Caco-2 (cell line): ENCODE measurements at regions not wholly inside any gene's neighbourhood (a gene's known extent, or its start where the extent isn't known, plus 50 kb on each side); places are given as distances from the start of the nearest gene placed in this dataset.

Experiments
- BruUV-seq: library from RNA; stranded (reverse); fragments of 400-500 nt; replicated peaks from 2 replicates; lab custom pipeline; 2021; lab: Mats Ljungman, UMichigan
- CTCF ChIA-PET: fragments of 300-600 bp; sonication (Branson Sonifier 250); formaldehyde crosslinking; loops from one replicate; lab custom pipeline; 2022; ENCODE audit warnings: antibody characterized with exemption; lab: Charles Lee
- POLR2A ChIA-PET: fragments of 300-600 bp; sonication (Branson Sonifier 250); formaldehyde crosslinking; loops from one replicate; lab custom pipeline; 2022; ENCODE audit warnings: antibody characterized with exemption; lab: Charles Lee
- DNase-seq, 2 experiments: peaks; one replicate each; pipeline versions ENCODE4 v3.0.0 to v3.0.0-alpha.2; 2020 to 2022
- H3K27me3 ChIP-seq: replicated peaks from 2 replicates; pipeline ENCODE4 v1.6.0; 2011; ENCODE audit warnings: low read length; ENCODE audit not compliant: control insufficient read depth, insufficient read depth
- H3K36me3 ChIP-seq: 2 replicates; pipeline ENCODE4 v1.5.1; 2011; ENCODE audit warnings: low read length; ENCODE audit not compliant: control insufficient read depth, insufficient read depth
- H3K4me1 ChIP-seq: fragments of 250-450 bp; sonication (Bioruptor Pico); 2 replicates; pipeline ENCODE4 v1.5.1; 2020; ENCODE audit warnings: mild to moderate bottlenecking
- H3K4me3 ChIP-seq: 2 replicates; pipeline ENCODE4 v1.5.1; 2011; ENCODE audit warnings: low read depth, mild to moderate bottlenecking, control low read depth, low read length
- H3K9me3 ChIP-seq: fragments of 250-450 bp; sonication (Bioruptor Pico); 2 replicates; pipeline ENCODE4 v1.5.1; 2020; ENCODE audit warnings: mild to moderate bottlenecking, moderate library complexity
- H3K27ac Mint-ChIP-seq: one replicate; pipeline ENCODE4 v1.8.0; 2022; ENCODE audit warnings: mixed read lengths; ENCODE audit not compliant: unreplicated experiment
- H3K27me3 Mint-ChIP-seq: one replicate; pipeline ENCODE4 v1.8.0; 2022; ENCODE audit warnings: mixed read lengths; ENCODE audit not compliant: insufficient read depth, unreplicated experiment
- H3K36me3 Mint-ChIP-seq: one replicate; pipeline ENCODE4 v1.8.0; 2022; ENCODE audit warnings: mild to moderate bottlenecking, mixed read lengths; ENCODE audit not compliant: insufficient read depth, unreplicated experiment
- H3K4me1 Mint-ChIP-seq: one replicate; pipeline ENCODE4 v1.8.0; 2022; ENCODE audit warnings: low read depth, mixed read lengths; ENCODE audit not compliant: unreplicated experiment
- H3K4me3 Mint-ChIP-seq: one replicate; pipeline ENCODE4 v1.8.0; 2022; ENCODE audit warnings: mild to moderate bottlenecking, moderate library complexity, mixed read lengths; ENCODE audit not compliant: unreplicated experiment
- H3K9me3 Mint-ChIP-seq: one replicate; pipeline ENCODE4 v1.8.0; 2022; ENCODE audit warnings: mixed read lengths; ENCODE audit not compliant: unreplicated experiment
- CTCF ChIP-seq, 2 experiments: fragments of 200-600 bp in 1 of 2; IDR thresholded peaks; 1 replicate in 1 of 2; 2 replicates in 1 of 2; pipeline versions ENCODE4 v1.5.1 to v1.8.0; 2011 to 2022; ENCODE audit warnings: antibody characterized with exemption in 1 of 2, control low read depth in 1 of 2, inconsistent platforms in 1 of 2, low read depth in 1 of 2, low read length in 1 of 2, mild to moderate bottlenecking in 1 of 2, moderate library complexity in 1 of 2; ENCODE audit not compliant: insufficient read depth in 1 of 2, severe bottlenecking in 1 of 2, unreplicated experiment in 1 of 2
- intact Hi-C: fragments of 100-400 bp; cut with micrococcal nuclease; formaldehyde crosslinking; loops from one replicate; pipeline ENCODE4 v1.10.0; 2022; ENCODE audit not compliant: unreplicated experiment

DNA sequence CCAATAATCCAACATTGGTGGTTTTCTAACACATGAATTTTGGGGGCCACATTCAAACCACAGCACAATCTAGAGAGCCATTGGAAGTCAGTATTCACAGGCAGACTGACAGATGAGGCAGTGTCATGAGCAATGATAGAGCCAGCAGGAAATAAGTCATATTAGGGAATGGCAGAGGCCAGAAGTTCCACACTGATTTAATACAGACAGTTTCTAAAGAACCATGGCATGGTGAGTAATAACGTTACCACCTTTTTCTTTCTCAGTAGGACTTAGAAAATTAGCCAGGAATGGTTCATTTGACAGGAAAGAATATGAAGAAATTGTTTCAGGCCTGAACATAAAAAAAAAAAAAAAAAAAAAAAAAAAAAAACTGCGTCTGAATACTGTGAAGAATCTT lies 210.3 kb downstream of the GPAM start:
- Histone ChIP-seq H3K4me3 (no peak overlapping the region), H3K27me3 (no peaks in the 10 kb centered on the region; the same call in 1 of the 2 replicates), H3K9me3 (no peaks in the 10 kb centered on the region), H3K36me3 (no peaks in the 10 kb centered on the region), H3K4me1 (no peaks in the 10 kb centered on the region)
- CTCF ChIA-PET: no interaction called here
- Mint-ChIP-seq H3K4me1 (no peaks in the 10 kb centered on the region), H3K27me3 (peaks cover 5% of the 10 kb centered on the region), H3K9me3 (no peaks in the 10 kb centered on the region), H3K27ac (no peak overlapping the region), H3K4me3 (no peak overlapping the region), H3K36me3 (no peaks in the 10 kb centered on the region)
- no peak for DNase-seq
- no TSS peak for BruUV-seq
- POLR2A ChIA-PET: no interaction called here
- intact Hi-C loops: no loop called here
- no peak for TF ChIP-seq CTCF (IDR thresholded peaks at IDR 0.05; ENCODE audit: insufficient read depth in 1 of 2, low read depth in 1 of 2, low read length in 1 of 2, severe bottlenecking in 1 of 2, unreplicated experiment in 1 of 2)

GRCh38 chr10:111973826-111974225 lies 209.7 kb downstream of the GPAM start:
- no TSS peak for BruUV-seq
- Mint-ChIP-seq H3K4me1 (no peaks in the 10 kb centered on the region), H3K27me3 (peaks cover 3% of the 10 kb centered on the region), H3K36me3 (no peaks in the 10 kb centered on the region), H3K27ac (no peak overlapping the region), H3K9me3 (no peaks in the 10 kb centered on the region), H3K4me3 (no peak overlapping the region)
- Histone ChIP-seq H3K36me3 (no peaks in the 10 kb centered on the region), H3K4me3 (no peak overlapping the region), H3K4me1 (no peaks in the 10 kb centered on the region), H3K27me3 (no peaks in the 10 kb centered on the region; the same call in 1 of the 2 replicates), H3K9me3 (no peaks in the 10 kb centered on the region)
- no peak for TF ChIP-seq CTCF (IDR thresholded peaks at IDR 0.05; ENCODE audit: insufficient read depth in 1 of 2, low read depth in 1 of 2, low read length in 1 of 2, severe bottlenecking in 1 of 2, unreplicated experiment in 1 of 2)
- ChIA-PET POLR2A (no interaction called here), CTCF (no interaction called here)
- DNase-seq: no peak
- intact Hi-C loops: no loop called here

- Histone ChIP-seq H3K36me3 (no peaks in the 10 kb centered on the region), H3K4me1 (no peaks in the 10 kb centered on the region), H3K4me3 (no peak overlapping the region), H3K9me3 (no peaks in the 10 kb centered on the region), H3K27me3 (no peaks in the 10 kb centered on the region; the same call in 1 of the 2 replicates)
- Mint-ChIP-seq H3K36me3 (no peaks in the 10 kb centered on the region), H3K4me1 (no peaks in the 10 kb centered on the region), H3K27ac (no peak overlapping the region), H3K4me3 (no peak overlapping the region), H3K9me3 (no peaks in the 10 kb centered on the region), H3K27me3 (peaks cover 7% of the 10 kb centered on the region)
- DNase-seq: no peak
- intact Hi-C loops: no loop called here
- ChIA-PET POLR2A (no interaction called here), CTCF (no interaction called here)
- no peak for TF ChIP-seq CTCF (IDR thresholded peaks at IDR 0.05; ENCODE audit: insufficient read depth in 1 of 2, low read depth in 1 of 2, low read length in 1 of 2, severe bottlenecking in 1 of 2, unreplicated experiment in 1 of 2)
- no TSS peak for BruUV-seq
These were observed 209.2 kb downstream of the GPAM start for GRCh38 chr10:111974325-111974724.
